Bronchial epithelial cell (primary cell): ENCODE measurements at regions not wholly inside any gene's neighbourhood (a gene's known extent, or its start where the extent isn't known, plus 50 kb on each side); places are given as distances from the start of the nearest gene placed in this dataset.
"Not testable (repeated sequence)": the region's sequence is repeated elsewhere in the genome, so short reads cannot be mapped to it uniquely, and the experiment has no call there.

Experiments used
- DNase-seq: peaks from one replicate; pipeline ENCODE4 v3.0.0-alpha.2; 2010; ENCODE audit warnings: low read depth
- FAIRE-seq: peaks from 2 replicates; lab custom pipeline; 2011; peaks lifted over from hg19 to GRCh38; lab: Jason Lieb, UNC
- H3K27me3 ChIP-seq: 2 replicates; pipeline ENCODE4 v1.5.1; 2011; ENCODE audit warnings: low read length; ENCODE audit not compliant: control insufficient read depth, insufficient read depth
- H3K36me3 ChIP-seq: 2 replicates; pipeline ENCODE4 v1.5.1; 2011; ENCODE audit warnings: low read length; ENCODE audit not compliant: control insufficient read depth, insufficient read depth
- H3K4me3 ChIP-seq: 2 replicates; pipeline ENCODE4 v1.5.1; 2011; ENCODE audit warnings: mild to moderate bottlenecking, low read depth, low read length, control low read depth
- TF ChIP-seq, protein P1 (sequence below): IDR thresholded peaks from 2 replicates; pipeline ENCODE4 v1.5.1; 2011; ENCODE audit warnings: mild to moderate bottlenecking, moderate library complexity, low read length, control low read depth, inconsistent platforms; ENCODE audit not compliant: insufficient read depth, severe bottlenecking

- Histone ChIP-seq H3K4me3 (no peak overlapping the region), H3K36me3 (no peaks in the 10 kb centered on the region), H3K27me3 (no peaks in the 10 kb centered on the region)
- FAIRE-seq: no peak
- TF ChIP-seq, protein P1, sequence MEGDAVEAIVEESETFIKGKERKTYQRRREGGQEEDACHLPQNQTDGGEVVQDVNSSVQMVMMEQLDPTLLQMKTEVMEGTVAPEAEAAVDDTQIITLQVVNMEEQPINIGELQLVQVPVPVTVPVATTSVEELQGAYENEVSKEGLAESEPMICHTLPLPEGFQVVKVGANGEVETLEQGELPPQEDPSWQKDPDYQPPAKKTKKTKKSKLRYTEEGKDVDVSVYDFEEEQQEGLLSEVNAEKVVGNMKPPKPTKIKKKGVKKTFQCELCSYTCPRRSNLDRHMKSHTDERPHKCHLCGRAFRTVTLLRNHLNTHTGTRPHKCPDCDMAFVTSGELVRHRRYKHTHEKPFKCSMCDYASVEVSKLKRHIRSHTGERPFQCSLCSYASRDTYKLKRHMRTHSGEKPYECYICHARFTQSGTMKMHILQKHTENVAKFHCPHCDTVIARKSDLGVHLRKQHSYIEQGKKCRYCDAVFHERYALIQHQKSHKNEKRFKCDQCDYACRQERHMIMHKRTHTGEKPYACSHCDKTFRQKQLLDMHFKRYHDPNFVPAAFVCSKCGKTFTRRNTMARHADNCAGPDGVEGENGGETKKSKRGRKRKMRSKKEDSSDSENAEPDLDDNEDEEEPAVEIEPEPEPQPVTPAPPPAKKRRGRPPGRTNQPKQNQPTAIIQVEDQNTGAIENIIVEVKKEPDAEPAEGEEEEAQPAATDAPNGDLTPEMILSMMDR: no peak
- no peak for DNase-seq
These were observed 347.3 kb upstream of the HNRNPA3 start for GRCh38 chr2:176865336-176865735.

DNA sequence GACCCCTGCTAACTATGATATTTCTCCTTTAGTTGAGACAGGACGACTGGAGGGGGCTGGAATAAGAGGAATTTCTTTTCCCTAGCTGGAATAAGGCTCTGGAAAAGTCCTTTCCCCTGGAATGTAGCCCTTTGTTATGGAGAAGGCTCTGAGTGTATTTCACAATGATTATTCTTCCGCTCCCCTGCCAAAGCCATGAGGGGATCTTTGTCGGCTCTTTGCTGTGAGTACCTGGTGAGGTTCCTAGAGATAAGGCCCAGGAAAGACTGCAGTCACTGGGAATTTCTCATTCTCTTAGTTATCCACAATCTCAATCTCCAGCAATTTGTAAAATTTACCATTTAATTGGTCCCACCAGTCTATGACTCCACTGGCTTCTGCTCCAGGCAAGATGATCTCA, 340.2 kb upstream of the HNRNPA3 start:
- TF ChIP-seq, protein P1: no peak
- no peak for DNase-seq
- no peak for FAIRE-seq
- Histone ChIP-seq H3K27me3 (no peaks in the 10 kb centered on the region), H3K36me3 (no peaks in the 10 kb centered on the region), H3K4me3 (no peak overlapping the region)

GRCh38 chr2:176873403-176873802, 339.2 kb upstream of the HNRNPA3 start:
- no peak overlapping the region for H3K4me3 ChIP-seq
- H3K27me3 ChIP-seq: no peaks in the 10 kb centered on the region
- no peak for FAIRE-seq

DNA sequence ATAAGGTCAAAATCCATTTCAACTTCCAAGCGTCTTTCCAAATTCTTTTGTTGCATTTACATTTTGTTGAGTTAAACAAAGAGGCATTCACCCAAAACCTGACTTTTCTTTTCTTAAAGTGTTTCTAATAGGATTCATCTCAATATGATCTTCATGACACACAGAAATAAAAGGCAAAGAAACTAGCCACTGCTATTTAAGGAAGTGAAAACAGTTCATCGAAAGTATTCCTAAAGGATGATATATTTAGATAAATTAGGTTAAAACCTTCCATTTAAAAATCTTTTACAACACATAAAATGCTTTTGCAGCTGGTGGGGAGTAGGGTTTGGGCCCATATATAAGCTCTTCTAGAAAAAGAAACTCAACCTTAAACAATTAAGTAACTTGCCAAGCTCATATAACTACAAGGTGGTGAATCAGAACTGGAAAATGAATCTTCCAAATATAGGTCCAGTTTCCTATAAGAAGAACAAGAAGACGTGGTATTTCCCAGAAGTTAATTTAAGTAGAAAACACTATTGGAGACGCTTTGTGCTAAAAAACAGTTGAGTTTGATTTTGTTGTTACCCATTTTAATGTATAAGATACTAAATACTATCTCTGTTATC, 336.0 kb upstream of the HNRNPA3 start:
- H3K27me3 ChIP-seq: no peaks in the 10 kb centered on the region
- H3K36me3 ChIP-seq: no peaks in the 10 kb centered on the region
- FAIRE-seq: no peak
- no peak overlapping the region for H3K4me3 ChIP-seq
- TF ChIP-seq, protein P1: no peak
- no peak for DNase-seq

More at GRCh38 chr2:176873403-176873802, 339.2 kb upstream of the HNRNPA3 start:
- no peaks in the 10 kb centered on the region for H3K36me3 ChIP-seq
- TF ChIP-seq, protein P1: no peak
- DNase-seq: no peak

DNA sequence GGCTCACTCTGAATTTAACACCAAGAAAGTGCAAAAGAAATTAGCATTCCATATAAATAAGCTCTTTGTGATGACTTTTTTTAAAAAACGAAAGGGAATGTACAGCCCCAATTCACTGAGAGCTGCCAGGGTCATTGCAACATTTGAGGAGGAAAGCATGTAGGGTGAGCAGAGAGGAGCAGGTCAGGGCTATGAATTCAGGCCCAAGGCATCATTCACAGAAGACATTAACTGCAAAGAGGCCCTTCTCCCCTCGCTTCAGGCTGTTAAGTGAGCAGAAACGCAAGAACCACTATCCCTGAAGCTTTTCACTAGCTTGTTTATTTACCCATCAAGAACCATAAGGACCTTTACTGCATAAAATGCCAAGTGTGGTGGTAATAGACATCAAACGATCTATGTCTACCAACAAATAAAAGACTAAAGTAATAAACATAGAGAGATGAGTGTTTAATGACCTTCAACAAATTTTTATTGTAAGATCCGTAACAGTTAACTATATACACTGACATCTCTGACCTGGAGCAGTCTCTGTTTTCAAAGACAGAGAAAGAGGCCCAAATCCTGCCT, 333.1 kb upstream of the HNRNPA3 start:
- DNase-seq (no peak), FAIRE-seq (no peak)
- no peak overlapping the region for H3K4me3 ChIP-seq
- no peaks in the 10 kb centered on the region for H3K36me3 ChIP-seq
- H3K27me3 ChIP-seq: no peaks in the 10 kb centered on the region
- TF ChIP-seq, protein P1: no peak

DNA sequence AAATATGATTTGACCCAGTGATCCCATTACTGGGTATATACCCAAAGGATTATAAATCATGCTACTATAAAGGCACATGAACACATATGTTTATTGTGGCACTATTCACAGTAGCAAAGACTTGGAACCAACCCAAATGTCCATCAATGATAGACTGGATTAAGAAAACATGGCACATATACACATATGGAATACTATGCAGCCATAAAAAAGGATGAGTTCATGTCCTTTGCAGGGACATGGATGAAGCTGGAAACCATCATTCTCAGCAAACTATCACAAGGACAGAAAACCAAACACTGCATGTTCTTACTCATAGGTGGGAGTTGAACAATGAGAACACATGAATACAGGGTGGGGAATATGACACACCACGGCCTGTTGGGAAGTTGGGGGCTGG, 330.5 kb upstream of the HNRNPA3 start:
- not testable (repeated sequence) for H3K27me3 ChIP-seq, H3K4me3 ChIP-seq, DNase-seq, H3K36me3 ChIP-seq, FAIRE-seq
